Stomach (tissue), 4 donors: ENCODE measurements at regions not wholly inside any gene's neighbourhood (a gene's known extent, or its start where the extent isn't known, plus 50 kb on each side); places are given as distances from the start of the nearest gene placed in this dataset.

ENCODE experiments used
- POLR2AphosphoS5 ChIP-seq, 3 donors: sonication (generic); formaldehyde crosslinking; IDR thresholded peaks; one replicate each; pipeline ENCODE4 v1.6.1; 2016; ENCODE audit warnings: antibody characterized with exemption in 3 of 3
- TF ChIP-seq, protein P1 (sequence below), 7 experiments: fragments of 450-650 bp in 4 of 7; fragments of 200-600 bp in 3 of 7; sonication (generic) in 3 of 7; IDR thresholded peaks; one replicate each; pipeline ENCODE4 v1.5.1; 2016 to 2019; ENCODE audit warnings: antibody characterized with exemption in 7 of 7, control low read depth in 2 of 7, mild to moderate bottlenecking in 1 of 7

DNA sequence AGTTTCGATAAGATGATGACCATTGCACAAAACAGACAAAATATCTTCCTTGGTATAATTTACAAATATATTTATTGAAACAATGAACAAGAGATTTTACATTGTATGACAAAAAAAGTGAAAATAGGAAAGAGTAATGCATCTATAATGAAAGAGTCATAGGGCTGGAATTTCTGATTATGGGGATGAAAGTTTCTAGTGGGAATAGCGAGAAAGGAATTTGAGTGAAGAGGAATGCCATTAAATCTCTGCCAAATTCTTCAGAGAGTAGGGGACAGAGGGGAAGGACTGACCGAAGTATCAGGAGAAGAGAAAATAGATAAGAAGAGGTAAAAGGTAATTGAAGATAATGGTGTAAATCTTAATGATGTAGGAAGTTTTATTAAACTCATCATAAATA is 125.4 kb downstream of the VGLL3 start:
- TF ChIP-seq, protein P1, sequence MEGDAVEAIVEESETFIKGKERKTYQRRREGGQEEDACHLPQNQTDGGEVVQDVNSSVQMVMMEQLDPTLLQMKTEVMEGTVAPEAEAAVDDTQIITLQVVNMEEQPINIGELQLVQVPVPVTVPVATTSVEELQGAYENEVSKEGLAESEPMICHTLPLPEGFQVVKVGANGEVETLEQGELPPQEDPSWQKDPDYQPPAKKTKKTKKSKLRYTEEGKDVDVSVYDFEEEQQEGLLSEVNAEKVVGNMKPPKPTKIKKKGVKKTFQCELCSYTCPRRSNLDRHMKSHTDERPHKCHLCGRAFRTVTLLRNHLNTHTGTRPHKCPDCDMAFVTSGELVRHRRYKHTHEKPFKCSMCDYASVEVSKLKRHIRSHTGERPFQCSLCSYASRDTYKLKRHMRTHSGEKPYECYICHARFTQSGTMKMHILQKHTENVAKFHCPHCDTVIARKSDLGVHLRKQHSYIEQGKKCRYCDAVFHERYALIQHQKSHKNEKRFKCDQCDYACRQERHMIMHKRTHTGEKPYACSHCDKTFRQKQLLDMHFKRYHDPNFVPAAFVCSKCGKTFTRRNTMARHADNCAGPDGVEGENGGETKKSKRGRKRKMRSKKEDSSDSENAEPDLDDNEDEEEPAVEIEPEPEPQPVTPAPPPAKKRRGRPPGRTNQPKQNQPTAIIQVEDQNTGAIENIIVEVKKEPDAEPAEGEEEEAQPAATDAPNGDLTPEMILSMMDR (IDR thresholded peaks at IDR 0.05) = no peak
- TF ChIP-seq POLR2AphosphoS5 (IDR thresholded peaks at IDR 0.05) = no peak
